HG03066 (cell line): ENCODE measurements at regions not wholly inside any gene's neighbourhood (a gene's known extent, or its start where the extent isn't known, plus 50 kb on each side); places are given as distances from the start of the nearest gene placed in this dataset.
"Not testable (repeated sequence)": the region's sequence is repeated elsewhere in the genome, so short reads cannot be mapped to it uniquely, and the experiment has no call there.

Experiments used
- ATAC-seq: cut with Tn5 transposase; IDR thresholded peaks from one replicate; pipeline ENCODE4 v1.9.1; 2021; ENCODE audit warnings: low read depth; ENCODE audit not compliant: unreplicated experiment

DNA sequence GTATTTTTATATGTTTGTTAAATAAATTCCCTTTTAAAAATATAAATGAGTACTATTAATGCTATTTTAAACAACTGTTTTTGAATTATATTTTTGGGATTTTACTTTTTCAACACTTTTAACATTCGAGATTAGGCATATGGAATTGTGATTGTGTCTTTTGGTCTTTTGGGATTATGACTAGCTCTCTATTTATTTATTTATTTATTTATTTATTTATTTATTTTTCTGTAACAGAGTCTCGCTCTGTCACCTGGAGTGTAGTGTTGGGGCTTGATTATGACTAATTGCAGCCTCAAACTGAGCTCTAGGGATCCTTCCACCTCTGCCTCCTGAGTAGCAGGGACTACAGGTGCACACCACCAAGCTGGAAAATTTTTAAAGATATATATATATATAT lies 1101.6 kb downstream of the FAM133A start:
- ATAC-seq, result no peak

DNA sequence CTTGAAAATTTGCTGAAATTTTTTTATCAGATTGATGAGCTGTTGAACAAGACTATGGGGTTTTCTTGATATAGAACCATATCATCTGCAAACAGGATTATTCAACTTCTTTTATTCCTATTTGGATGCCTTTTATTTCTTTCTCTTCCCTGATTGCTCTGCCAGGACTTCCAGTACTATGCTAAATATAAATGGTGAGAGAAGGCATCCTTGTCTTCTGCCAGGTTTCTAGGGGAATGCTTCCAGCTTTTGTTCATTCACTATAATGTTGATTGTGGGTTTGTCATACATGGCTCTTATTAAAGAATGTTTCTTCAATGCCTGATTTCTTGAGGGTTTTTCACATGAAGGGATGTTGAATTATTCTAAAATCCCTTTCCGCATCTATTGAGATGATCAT lies 1139.5 kb downstream of the FAM133A start:
- no peak for ATAC-seq

DNA sequence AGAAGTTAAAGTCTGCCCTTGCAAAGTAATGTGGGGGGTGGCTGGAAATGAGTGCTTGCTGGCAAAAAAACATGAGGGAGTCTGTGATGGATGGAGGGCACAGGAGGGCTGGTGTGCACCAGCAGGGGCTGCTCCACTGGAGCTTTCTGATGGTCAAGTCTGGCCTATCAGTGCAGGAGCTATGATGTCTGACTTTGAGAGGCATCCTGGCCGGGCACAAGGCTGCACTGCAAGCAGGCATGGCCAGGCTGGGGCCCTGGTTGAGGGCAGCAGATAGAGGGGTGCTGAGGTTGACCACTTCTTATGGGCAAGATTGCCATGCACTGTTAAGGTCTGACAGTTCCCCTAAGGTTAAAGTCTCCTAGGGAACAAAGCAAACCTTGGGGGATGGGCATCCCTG lies 1140.2 kb downstream of the FAM133A start:
- no peak for ATAC-seq

DNA sequence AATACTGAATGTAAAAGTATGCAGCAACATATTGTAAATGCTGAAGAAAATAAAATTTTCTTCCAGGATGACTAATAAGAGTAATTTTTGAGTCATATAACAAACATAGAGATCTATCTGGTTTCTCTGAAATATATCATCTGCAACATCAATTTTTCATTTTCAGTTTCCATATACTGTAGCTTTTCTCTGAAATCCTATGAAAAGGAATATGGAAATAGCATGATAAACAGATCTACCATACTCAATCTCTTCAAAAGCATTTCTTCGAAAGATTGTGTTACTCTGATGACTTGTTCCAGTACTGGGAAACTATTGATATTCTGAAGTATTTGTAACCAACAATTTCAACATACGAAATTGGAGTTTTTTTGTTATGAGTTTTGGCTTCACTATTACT lies 1156.7 kb downstream of the FAM133A start:
- ATAC-seq, result no peak

DNA sequence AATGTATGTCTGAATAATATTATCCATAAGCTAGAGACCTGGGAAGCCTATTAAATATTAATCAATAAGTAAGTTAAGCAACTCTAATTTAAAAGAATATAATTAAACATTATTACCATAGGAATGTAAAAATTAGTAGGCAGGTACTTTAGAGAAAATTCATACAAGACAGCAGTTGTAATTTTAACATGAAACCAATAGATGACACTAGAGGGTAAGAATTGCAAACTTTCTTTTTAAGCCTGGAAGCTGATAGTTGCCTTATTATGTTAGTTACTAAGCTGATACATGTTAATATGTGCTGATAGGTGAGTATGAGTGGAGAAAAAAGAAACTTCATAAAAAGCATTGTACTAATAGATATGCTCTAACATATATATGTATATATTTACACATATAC lies 1157.4 kb downstream of the FAM133A start:
- no peak for ATAC-seq

DNA sequence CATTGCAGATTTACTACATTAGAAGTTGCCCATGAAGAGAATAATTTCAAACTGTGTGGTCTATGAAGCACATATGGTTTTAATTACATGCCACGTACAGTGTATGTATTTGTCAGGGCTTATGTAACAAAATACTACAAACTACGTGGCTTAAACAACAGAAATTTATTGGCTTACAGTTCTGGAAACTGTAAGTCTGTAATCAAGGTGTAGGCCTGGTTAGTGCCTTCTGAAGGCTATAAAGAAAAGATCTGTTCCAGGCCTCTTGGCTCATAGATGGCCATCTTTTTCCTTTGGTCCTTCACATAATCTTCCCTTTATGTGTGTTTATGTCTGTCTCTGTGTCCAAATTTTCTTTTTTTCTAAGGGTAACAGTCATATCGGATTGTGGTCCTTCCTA lies 1160.2 kb downstream of the FAM133A start:
- ATAC-seq, result no peak

DNA sequence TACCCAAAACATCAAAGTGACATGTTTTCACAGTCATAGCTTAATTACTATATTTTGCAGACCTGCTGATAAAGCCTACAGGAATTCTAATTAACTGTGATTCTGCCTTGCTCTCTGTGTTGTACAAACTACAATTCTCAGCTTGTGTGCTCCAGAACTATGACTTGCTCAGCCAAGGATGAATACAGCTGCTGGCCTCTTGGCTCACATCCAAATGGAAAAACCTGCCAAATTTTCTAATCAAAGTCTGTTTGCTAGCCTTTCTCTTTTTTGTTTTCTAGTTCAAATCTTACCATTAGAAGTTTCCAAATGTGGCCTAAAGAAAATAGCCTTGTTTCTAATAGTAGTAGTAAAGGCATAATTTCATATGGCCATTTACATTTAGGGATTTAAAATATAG lies 1176.8 kb downstream of the FAM133A start:
- no peak for ATAC-seq

DNA sequence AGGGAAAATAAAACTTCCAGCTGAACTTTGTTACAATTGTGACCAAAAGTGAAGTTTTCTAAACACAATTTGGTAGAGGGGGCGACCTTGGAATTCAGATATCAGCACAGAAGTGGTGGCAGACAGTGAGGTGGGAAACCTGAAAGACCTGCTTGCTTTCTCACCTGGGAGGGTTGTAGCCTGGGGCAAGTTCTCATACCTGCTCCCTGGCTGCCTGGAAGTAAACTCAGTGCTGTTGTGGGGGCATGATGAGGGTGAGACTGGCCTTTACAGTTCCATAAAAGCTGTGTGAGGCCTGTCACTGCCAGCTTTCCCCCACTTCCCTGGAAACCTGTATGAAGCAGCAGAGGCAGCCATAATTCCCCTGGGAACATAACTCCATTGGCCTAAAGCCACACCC lies 1180.2 kb downstream of the FAM133A start:
- ATAC-seq, result no peak

DNA sequence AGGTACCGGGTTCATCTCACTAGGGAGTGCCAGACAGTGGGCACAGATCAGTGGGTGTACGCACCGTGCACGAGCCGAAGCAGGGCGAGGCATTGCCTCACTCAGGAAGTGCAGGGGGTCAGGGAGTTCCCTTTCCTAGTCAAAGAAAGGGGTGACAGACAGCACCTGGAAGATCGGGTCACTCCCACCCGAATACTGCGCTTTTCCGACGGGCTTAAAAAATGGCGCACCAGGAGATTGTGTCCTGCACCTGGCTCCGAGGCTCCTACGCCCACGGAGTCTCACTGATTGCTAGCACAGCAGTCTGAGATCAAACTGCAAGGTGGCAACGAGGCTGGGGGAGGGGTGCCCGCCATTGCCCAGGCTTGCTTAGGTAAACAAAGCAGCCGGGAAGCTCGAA lies 1188.5 kb downstream of the FAM133A start:
- ATAC-seq, result not testable (repeated sequence)

DNA sequence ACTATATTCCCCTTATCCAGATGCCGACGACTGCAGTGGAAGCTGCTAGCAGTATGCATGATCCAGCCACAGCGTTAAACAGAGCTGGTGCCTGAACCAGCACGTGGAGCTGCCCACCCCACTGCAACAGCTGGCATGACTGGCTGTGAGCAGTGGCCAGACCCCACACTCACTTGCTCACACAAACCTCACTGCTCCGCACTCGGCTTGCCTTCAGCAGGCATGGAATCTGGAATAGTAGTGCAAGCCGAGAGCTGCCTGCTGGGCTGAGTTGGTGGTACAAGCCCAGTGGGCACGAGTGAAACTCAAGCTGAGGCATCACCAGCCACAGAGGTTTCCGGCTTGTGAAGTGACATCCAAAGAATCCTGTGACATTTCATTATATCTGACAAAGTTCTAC lies 1197.6 kb downstream of the FAM133A start:
- ATAC-seq, result no peak

DNA sequence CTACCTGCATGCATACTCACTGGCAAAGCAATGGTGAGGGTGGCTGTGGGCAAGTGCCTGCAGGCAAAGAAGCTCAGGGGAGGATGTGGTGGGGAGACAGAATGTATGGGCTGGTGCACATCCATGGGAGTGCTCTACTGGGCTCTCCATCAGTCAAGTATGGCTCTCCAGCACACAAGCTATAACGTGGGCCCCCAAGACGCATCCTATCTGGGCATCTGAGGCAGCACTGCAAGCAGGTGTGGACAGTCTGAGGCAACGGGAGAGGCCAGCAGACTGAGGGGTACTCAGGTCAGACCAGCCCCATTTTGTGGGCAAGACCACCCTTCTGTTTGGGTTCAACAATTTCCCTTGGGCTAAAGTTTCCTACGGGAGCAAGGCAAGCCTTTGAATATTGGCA lies 1227.8 kb downstream of the FAM133A start:
- no peak for ATAC-seq

DNA sequence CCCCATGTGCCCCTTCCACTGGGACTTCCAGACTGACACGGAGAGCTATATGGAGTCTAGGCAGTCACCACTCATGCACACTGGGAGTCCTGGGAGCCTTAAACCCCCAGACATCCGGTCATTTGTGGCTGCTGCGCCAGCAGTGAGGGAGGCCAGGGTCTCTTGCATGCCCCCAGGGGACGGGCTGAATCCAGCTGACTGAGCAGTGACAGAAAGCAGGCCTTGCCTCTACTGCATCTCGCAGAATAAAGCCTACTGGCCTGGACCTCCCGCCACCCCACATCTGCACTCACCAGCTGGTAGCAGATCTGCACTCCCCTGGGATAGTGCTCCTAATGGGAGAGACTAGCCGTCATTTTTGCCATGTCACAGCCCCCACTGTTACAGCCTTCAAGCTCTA lies 1234.2 kb downstream of the FAM133A start:
- ATAC-seq, result no peak

DNA sequence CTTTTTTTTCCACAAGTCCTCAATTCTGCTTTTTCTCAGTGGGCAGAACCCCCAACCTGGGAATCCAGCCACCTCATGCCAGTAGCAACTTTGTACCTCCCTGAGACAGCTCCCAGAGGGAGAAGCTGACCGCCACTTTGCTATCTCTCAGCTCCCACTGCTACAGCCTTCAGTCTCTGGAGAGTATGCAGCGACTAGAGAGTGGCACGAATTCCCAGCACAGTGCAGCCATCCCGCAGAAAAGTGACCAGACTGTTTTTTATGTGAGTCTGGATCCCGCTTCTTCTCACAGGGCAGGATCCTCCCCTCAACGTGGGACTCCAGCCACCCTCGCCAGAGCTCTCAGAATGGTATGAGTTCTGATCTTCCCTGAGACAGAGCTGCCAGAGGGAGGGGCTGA lies 1234.6 kb downstream of the FAM133A start:
- ATAC-seq, result no peak

DNA sequence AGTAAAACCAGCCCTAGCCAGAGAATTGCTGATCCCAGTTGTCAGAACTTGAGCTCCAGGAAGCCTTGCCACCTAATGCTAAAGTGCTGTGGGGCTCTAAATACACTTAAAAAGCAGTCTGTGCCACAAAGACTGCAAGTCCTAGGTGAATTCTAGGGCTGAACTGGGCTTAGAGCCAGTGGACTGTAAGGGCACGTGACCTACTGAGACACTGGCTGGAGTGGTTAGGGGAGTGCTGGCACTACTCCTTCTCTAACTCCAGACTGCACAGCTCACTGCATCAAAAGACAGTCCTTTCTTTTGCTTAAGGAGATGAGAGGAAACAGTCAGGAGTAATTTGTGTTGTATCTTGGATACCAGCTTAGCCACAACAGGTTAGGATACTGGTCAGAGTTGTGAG lies 1240.2 kb downstream of the FAM133A start:
- ATAC-seq, result no peak

DNA sequence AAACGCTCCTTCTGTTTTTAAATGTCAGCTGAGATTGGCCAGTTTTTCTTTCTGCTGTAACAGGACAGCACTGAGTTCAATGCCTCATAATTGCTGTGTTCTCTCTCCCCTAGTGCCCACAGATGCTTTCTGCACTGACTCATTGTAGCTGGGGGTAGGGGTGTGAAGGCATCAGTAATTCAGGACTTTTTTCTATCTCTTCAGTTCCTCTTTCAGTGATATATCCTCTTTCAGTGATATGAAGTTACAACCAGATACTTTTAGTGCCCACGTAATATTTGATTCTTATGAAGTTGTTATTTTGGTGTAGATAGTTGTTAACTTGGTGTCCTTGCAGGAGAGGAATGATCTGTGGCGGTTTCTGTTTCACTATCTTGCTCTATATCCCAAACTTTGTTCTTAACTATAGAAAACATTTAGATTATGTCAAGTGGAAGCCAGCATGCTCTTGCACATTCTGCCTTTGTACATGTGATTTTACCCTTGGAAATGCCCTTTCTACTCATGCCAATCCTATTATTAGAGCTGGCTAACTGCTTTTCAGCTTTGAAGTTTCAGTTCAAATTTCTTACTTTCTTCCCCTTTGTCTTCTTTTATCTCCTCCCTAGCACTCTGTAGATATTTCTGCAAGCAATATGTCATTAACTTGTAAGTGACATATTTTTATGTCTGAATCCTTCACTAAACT lies 1258.4 kb downstream of the FAM133A start:
- ATAC-seq, result peak; percentile 78

DNA sequence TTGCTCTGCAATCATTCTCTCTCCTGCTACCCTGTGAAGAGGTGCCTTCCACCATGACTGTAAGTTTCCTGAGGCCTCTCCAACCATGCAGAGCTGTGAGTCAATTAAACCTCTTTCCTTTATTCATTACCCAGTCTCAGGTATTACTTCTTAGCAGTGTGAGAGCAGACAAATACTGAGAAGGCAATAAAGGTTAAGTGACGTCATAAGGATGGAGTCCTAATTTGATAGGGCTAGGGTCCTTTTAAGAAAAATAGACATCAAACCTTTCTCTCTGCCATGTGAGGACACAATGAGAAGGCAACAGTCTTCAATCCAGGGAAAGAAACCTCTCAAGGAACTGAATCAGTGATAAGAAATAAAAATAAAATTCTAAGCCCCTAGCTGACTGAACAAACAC lies 1262.7 kb downstream of the FAM133A start:
- no peak for ATAC-seq

DNA sequence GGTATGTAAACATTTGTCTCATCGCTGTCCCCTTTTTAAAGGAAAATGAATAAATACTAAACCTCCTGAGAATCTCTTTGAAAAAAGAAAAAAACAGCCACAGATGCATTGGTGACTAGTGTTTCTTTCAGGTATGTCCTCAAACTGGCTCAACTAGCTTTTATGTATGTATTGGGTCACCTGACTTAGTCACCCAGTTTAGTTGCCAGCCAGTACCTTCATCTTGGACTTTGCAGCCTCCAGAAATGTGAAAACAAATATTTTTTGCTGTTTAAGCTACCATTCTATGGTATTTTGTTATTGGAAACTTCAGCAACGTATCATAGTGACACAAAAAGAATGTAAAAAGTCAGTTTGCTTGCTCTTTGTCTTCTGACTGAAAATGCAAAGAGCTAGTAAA lies 1263.5 kb downstream of the FAM133A start:
- no peak for ATAC-seq

DNA sequence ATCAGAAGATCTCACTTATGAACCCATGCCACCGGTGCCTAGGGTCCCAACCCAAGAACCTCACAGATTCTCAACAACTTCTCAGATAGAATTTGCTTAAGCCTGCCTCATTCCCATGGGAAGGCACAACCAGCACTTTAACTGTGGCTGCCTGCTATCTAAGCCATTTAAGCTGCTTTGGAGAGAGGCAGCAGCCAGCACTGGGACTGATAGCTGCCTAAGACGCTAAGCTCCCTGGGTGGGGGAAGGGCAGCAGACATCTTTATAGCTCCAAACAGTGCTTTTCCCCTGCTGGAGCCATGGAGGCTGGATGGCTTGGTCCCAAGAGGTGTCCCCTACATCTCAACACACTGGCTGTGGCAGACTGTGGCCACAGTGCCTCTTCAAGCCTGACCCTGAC lies 1268.6 kb downstream of the FAM133A start:
- ATAC-seq, result no peak

DNA sequence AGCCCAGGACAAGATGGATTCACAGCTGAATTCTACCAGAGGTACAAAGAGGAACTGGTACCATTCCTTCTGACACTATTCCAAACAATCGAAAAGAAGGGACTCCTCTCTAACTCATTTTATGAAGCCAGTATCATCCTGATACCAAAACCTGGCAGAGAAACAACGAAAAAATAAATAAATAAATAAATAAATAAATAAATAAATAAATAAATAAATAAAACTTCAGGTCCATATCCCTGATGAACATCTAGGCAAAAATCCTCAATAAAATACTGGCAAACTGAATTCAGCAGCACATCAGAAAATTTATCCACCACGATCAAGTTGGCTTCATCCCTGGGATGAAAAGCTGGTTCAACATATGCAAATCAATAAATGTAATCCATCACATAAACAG lies 1272.1 kb downstream of the FAM133A start:
- not testable (repeated sequence) for ATAC-seq

DNA sequence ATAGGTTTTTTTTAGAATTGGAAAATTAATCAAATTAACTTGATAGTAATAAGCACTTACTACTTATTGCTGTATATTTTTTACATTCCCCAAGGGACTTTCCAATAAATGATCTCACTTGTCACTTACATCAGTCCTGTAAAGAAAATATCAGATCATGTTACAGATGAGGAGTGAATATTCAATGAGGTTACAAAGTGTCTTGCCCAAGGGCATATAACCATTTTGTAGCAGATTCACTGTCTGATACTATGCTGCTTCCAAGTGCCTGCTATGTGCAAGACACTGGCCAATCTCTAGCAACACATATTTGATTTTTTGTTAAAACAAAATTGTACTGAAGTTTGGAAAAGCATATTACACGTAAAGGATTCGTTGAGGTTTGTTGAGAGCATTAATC lies 1287.7 kb downstream of the FAM133A start:
- no peak for ATAC-seq

DNA sequence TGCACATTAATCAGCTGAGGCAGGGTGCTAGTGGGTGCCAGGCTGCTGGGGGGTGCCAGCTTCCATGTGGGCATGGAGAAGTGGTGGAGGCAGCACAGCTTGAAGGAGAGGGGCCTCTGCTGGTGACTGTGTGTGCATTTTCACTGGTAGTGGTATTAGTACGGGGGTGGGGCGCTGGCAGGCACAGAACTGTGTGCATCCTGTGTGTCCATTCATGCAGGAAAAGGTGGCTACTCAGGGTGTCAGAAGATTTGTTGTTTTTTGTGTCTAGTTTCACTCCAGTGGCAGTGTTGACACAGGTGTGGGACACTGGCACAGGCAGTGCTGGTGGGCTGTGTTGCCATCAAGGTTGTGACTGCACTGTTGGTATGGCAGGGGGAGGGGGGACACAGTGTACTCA lies 1303.6 kb downstream of the FAM133A start:
- ATAC-seq, result no peak

DNA sequence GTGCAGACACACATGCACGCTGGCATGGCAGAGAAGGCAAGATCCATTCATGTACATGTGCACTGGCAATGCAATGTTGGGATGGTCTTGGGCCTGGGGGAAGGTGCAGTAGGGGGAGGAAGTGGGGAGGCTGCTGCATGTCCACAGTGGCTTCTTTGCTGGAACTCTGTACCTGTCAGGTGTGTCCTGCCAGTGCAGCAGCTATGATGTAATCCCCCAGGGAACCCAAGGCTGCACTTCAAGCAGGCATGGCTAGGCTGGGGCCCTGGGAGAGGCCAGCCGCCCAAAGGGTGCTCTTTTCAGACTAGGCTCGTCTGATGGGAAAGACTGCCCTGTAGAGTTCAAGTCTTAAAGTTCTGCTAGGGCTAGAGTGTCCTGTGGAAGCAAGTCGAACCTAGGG lies 1304.0 kb downstream of the FAM133A start:
- no peak for ATAC-seq
